Hepatocyte (in vitro differentiated cells): ENCODE measurements at regions not wholly inside any gene's neighbourhood (a gene's known extent, or its start where the extent isn't known, plus 50 kb on each side); places are given as distances from the start of the nearest gene placed in this dataset.
A peak's percentile ranks its signal among the peaks of the same experiment; 100 is the strongest.

ENCODE experiments used
- DNase-seq: peaks from one replicate; pipeline ENCODE4 v3.0.0-alpha.2; 2016; ENCODE audit warnings: low spot score
- H2AFZ ChIP-seq: fragments of 200-600 bp; sonication (generic); 2 replicates; pipeline ENCODE4 v1.6.0; 2016; ENCODE audit warnings: antibody characterized with exemption, mild to moderate bottlenecking
- H3K27ac ChIP-seq: fragments of 200-600 bp; sonication (generic); 2 replicates; pipeline ENCODE4 v1.5.1; 2016; ENCODE audit warnings: mild to moderate bottlenecking
- H3K27me3 ChIP-seq: fragments of 200-600 bp; sonication (generic); 2 replicates; pipeline ENCODE4 v1.6.1; 2016
- H3K36me3 ChIP-seq: fragments of 200-600 bp; sonication (generic); replicated peaks from 2 replicates; pipeline ENCODE4 v1.5.1; 2016; ENCODE audit warnings: low read depth; ENCODE audit not compliant: insufficient read depth
- H3K4me1 ChIP-seq: fragments of 200-600 bp; sonication (generic); 2 replicates; pipeline ENCODE4 v1.5.1; 2016; ENCODE audit warnings: mild to moderate bottlenecking, moderate library complexity; ENCODE audit not compliant: insufficient read depth
- H3K4me2 ChIP-seq: fragments of 200-600 bp; sonication (generic); 2 replicates; pipeline ENCODE4 v1.6.0; 2016
- H3K4me3 ChIP-seq: fragments of 200-600 bp; sonication (generic); 2 replicates; pipeline ENCODE4 v1.5.1; 2016; ENCODE audit warnings: mild to moderate bottlenecking
- H3K79me2 ChIP-seq: fragments of 200-600 bp; sonication (generic); 2 replicates; pipeline ENCODE4 v1.6.0; 2017; ENCODE audit warnings: mild to moderate bottlenecking
- H3K9me2 ChIP-seq: fragments of 200-600 bp; sonication (generic); replicated peaks from 2 replicates; pipeline ENCODE4 v1.6.0; 2017; ENCODE audit warnings: mild to moderate bottlenecking; ENCODE audit not compliant: insufficient read depth
- H3K9me3 ChIP-seq: fragments of 200-600 bp; sonication (generic); 2 replicates; pipeline ENCODE4 v1.5.1; 2016; ENCODE audit warnings: low read depth, mild to moderate bottlenecking
- H4K20me1 ChIP-seq: fragments of 200-600 bp; sonication (generic); 2 replicates; pipeline ENCODE4 v1.6.0; 2016; ENCODE audit warnings: mild to moderate bottlenecking; ENCODE audit not compliant: insufficient read depth, poor library complexity, severe bottlenecking
- CTCF ChIP-seq: fragments of 200-600 bp; sonication (generic); IDR thresholded peaks from 2 replicates; pipeline ENCODE4 v1.5.1; 2016; ENCODE audit warnings: antibody characterized with exemption, mild to moderate bottlenecking; ENCODE audit not compliant: poor library complexity
- EZH2 ChIP-seq: fragments of 200-600 bp; sonication (generic); IDR thresholded peaks from 2 replicates; pipeline ENCODE4 v1.6.1; 2016; ENCODE audit warnings: antibody characterized with exemption, mild to moderate bottlenecking, borderline replicate concordance
- EZH2phosphoT487 ChIP-seq: fragments of 200-600 bp; sonication (generic); IDR thresholded peaks from one replicate; pipeline ENCODE4 v1.6.1; 2018; ENCODE audit warnings: antibody characterized with exemption, mild to moderate bottlenecking, low read depth, moderate library complexity; ENCODE audit not compliant: unreplicated experiment, severe bottlenecking
- WGBS: methylation state at CpG from one replicate; pipeline ENCODE4 v1.1.6; 2016; ENCODE audit warnings: low lambda C conversion rate; ENCODE audit errors: missing lambda C conversion rate; 5-methylcytosine and 5-hydroxymethylcytosine counted together

- Histone ChIP-seq H2AFZ (no peak overlapping the region), H3K4me2 (no peak overlapping the region), H3K79me2 (no peaks in the 10 kb centered on the region), H3K27me3 (no peaks in the 10 kb centered on the region), H3K36me3 (no peaks in the 10 kb centered on the region), H3K4me3 (no peak overlapping the region), H3K9me3 (no peaks in the 10 kb centered on the region), H4K20me1 (no peaks in the 10 kb centered on the region), H3K4me1 (no peaks in the 10 kb centered on the region), H3K27ac (no peak overlapping the region), H3K9me2 (no peaks in the 10 kb centered on the region)
- 80% methylated on average over 23 of the region's 23 CpGs for WGBS
- no peak for DNase-seq
- TF ChIP-seq CTCF (no peak), EZH2 (no peak), EZH2phosphoT487 (no peak)
Measured at GRCh38 chr22:48628891-48629543, 1198.7 kb downstream of the BRD1 start.

- Histone ChIP-seq H3K4me3 (no peak overlapping the region), H3K27me3 (no peaks in the 10 kb centered on the region), H3K36me3 (no peaks in the 10 kb centered on the region), H3K4me2 (no peak overlapping the region), H3K27ac (no peak overlapping the region), H3K79me2 (no peaks in the 10 kb centered on the region), H2AFZ (no peak overlapping the region), H3K9me3 (no peaks in the 10 kb centered on the region), H4K20me1 (no peaks in the 10 kb centered on the region), H3K9me2 (no peaks in the 10 kb centered on the region), H3K4me1 (no peaks in the 10 kb centered on the region)
- no peak for TF ChIP-seq EZH2phosphoT487
- no peak for DNase-seq
- WGBS, result 93% methylated on average over 12 of the region's 12 CpGs
Measured at GRCh38 chr22:48627966-48628365, 1199.7 kb downstream of the BRD1 start.

- peak; percentile 22 for DNase-seq
- Histone ChIP-seq H3K4me2 (no peak overlapping the region), H3K27ac (no peak overlapping the region), H4K20me1 (no peaks in the 10 kb centered on the region), H3K79me2 (no peaks in the 10 kb centered on the region), H3K9me2 (no peaks in the 10 kb centered on the region), H3K4me3 (no peak overlapping the region), H3K36me3 (no peaks in the 10 kb centered on the region), H3K4me1 (no peaks in the 10 kb centered on the region), H3K27me3 (no peaks in the 10 kb centered on the region), H2AFZ (no peak overlapping the region), H3K9me3 (no peaks in the 10 kb centered on the region)
- TF ChIP-seq EZH2 (no peak), CTCF (no peak), EZH2phosphoT487 (no peak)
- 71% methylated on average over 14 of the region's 17 CpGs for WGBS
Measured at GRCh38 chr22:48627203-48627602, 1200.5 kb downstream of the BRD1 start.

GRCh38 chr22:48624401-48624800 lies 1203.3 kb downstream of the BRD1 start:
- 68% methylated on average over 13 of the region's 13 CpGs for WGBS

More at GRCh38 chr22:48624401-48624800, 1203.3 kb downstream of the BRD1 start:
- Histone ChIP-seq H3K9me2 (no peaks in the 10 kb centered on the region), H3K36me3 (no peaks in the 10 kb centered on the region), H3K4me3 (no peak overlapping the region), H2AFZ (no peak overlapping the region), H3K4me1 (no peaks in the 10 kb centered on the region), H3K79me2 (no peaks in the 10 kb centered on the region), H3K4me2 (no peak overlapping the region), H3K9me3 (no peaks in the 10 kb centered on the region), H4K20me1 (no peaks in the 10 kb centered on the region), H3K27ac (no peak overlapping the region), H3K27me3 (no peaks in the 10 kb centered on the region)
- TF ChIP-seq EZH2 (no peak), EZH2phosphoT487 (no peak), CTCF (no peak)
- DNase-seq, result no peak
